ENCODE measurements at regions not wholly inside any gene's neighbourhood (a gene's known extent, or its start where the extent isn't known, plus 50 kb on each side); places are given as distances from the start of the nearest gene placed in this dataset.

DNA sequence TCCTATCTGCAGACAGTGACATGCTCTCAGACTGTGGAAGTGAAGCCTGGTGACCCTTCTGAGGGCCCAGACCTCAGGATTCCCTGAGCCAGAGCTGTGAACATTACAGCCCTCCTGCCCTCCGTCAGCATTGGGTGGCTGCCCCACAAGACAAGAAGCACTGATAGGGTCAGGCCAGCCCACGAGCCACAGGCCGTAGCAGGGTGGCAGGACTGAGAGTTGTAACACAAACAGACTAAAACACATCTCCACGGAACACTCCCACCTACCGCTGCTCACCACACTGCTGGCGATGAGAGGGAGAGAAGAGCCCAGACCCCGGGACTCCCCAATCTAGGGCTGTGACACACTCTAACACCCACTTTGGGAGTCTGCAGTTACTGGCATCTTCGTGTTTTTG lies 264.8 kb upstream of the FSIP2 start:
- TF ChIP-seq POLR2A (IDR thresholded peaks at IDR 0.05) = no peak
- TF ChIP-seq, protein P1, sequence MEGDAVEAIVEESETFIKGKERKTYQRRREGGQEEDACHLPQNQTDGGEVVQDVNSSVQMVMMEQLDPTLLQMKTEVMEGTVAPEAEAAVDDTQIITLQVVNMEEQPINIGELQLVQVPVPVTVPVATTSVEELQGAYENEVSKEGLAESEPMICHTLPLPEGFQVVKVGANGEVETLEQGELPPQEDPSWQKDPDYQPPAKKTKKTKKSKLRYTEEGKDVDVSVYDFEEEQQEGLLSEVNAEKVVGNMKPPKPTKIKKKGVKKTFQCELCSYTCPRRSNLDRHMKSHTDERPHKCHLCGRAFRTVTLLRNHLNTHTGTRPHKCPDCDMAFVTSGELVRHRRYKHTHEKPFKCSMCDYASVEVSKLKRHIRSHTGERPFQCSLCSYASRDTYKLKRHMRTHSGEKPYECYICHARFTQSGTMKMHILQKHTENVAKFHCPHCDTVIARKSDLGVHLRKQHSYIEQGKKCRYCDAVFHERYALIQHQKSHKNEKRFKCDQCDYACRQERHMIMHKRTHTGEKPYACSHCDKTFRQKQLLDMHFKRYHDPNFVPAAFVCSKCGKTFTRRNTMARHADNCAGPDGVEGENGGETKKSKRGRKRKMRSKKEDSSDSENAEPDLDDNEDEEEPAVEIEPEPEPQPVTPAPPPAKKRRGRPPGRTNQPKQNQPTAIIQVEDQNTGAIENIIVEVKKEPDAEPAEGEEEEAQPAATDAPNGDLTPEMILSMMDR (IDR thresholded peaks at IDR 0.05) = no peak
